Mesenchymal stem cell (in vitro differentiated cells and primary cell): ENCODE measurements at regions not wholly inside any gene's neighbourhood (a gene's known extent, or its start where the extent isn't known, plus 50 kb on each side); places are given as distances from the start of the nearest gene placed in this dataset.

Experiments used
- DNase-seq: peaks from one replicate; pipeline ENCODE4 v3.0.0-alpha.2; 2013
- H2AFZ ChIP-seq: one replicate; pipeline ENCODE4 v1.6.1; 2013; ENCODE audit warnings: low read depth, mild to moderate bottlenecking, control low read depth, inconsistent platforms, low read length, moderate library complexity
- H2AK5ac ChIP-seq: 2 replicates; pipeline ENCODE4 v1.6.1; 2013; ENCODE audit warnings: low read length, moderate library complexity, mild to moderate bottlenecking, inconsistent platforms; ENCODE audit not compliant: severe bottlenecking
- H2BK120ac ChIP-seq: one replicate; pipeline ENCODE4 v1.6.1; 2013; ENCODE audit warnings: low read depth, mild to moderate bottlenecking, inconsistent platforms, low read length, moderate library complexity
- H2BK12ac ChIP-seq, 2 experiments: one replicate each; pipeline ENCODE4 v1.6.1; 2013; ENCODE audit warnings: inconsistent platforms in 2 of 2, low read length in 2 of 2, mild to moderate bottlenecking in 2 of 2, moderate library complexity in 2 of 2, control low read depth in 1 of 2
- H2BK15ac ChIP-seq: one replicate; pipeline ENCODE4 v1.6.1; 2013; ENCODE audit warnings: mild to moderate bottlenecking, low read depth, inconsistent platforms; ENCODE audit not compliant: poor library complexity, severe bottlenecking
- H2BK5ac ChIP-seq: 2 replicates; pipeline ENCODE4 v1.6.1; 2013; ENCODE audit warnings: low read depth, mild to moderate bottlenecking, low read length, control low read depth, inconsistent platforms; ENCODE audit not compliant: poor library complexity, severe bottlenecking
- H3K14ac ChIP-seq, 2 experiments: one replicate each; pipeline ENCODE4 v1.6.1; 2013; ENCODE audit warnings: inconsistent platforms in 2 of 2, low read length in 2 of 2, control low read depth in 1 of 2, mild to moderate bottlenecking in 1 of 2, moderate library complexity in 1 of 2
- H3K18ac ChIP-seq, 2 experiments: one replicate each; pipeline ENCODE4 v1.6.1; 2013; ENCODE audit warnings: inconsistent platforms in 2 of 2, low read length in 2 of 2, control low read depth in 1 of 2, low read depth in 1 of 2, mild to moderate bottlenecking in 1 of 2
- H3K23ac ChIP-seq, 2 experiments: one replicate each; pipeline ENCODE4 v1.6.1; 2013; ENCODE audit warnings: inconsistent platforms in 2 of 2, low read length in 2 of 2, mild to moderate bottlenecking in 2 of 2, moderate library complexity in 2 of 2, control low read depth in 1 of 2
- H3K27ac ChIP-seq: 2 replicates; pipeline ENCODE4 v1.5.1; 2013; ENCODE audit warnings: mild to moderate bottlenecking, moderate library complexity, low read length, control low read depth, inconsistent platforms; ENCODE audit not compliant: poor library complexity, severe bottlenecking
- H3K27me3 ChIP-seq, 2 experiments: 2 replicates each; pipeline versions ENCODE4 v1.6.1 to v1.7.0; 2013; ENCODE audit warnings: low read length in 2 of 2, mild to moderate bottlenecking in 2 of 2, moderate library complexity in 2 of 2, control low read depth in 1 of 2, inconsistent platforms in 1 of 2; ENCODE audit not compliant: control insufficient read depth in 1 of 2, insufficient read depth in 1 of 2
- H3K36me3 ChIP-seq, 2 experiments: 2 replicates each; pipeline versions ENCODE4 v1.6.1 to v1.7.0; 2013; ENCODE audit warnings: low read length in 2 of 2, control low read depth in 1 of 2, inconsistent platforms in 1 of 2, low read depth in 1 of 2, mild to moderate bottlenecking in 1 of 2; ENCODE audit not compliant: insufficient read depth in 2 of 2, control insufficient read depth in 1 of 2
- H3K4ac ChIP-seq, 2 experiments: one replicate each; pipeline ENCODE4 v1.6.1; 2013; ENCODE audit warnings: inconsistent platforms in 2 of 2, low read length in 2 of 2, mild to moderate bottlenecking in 2 of 2, moderate library complexity in 2 of 2, control low read depth in 1 of 2, low read depth in 1 of 2
- H3K4me1 ChIP-seq: 2 replicates; pipeline ENCODE4 v1.6.1; 2013; ENCODE audit warnings: low read depth, low read length, control low read depth; ENCODE audit not compliant: control insufficient read depth, insufficient read depth
- H3K4me2 ChIP-seq: 2 replicates; pipeline ENCODE4 v1.6.1; 2013; ENCODE audit warnings: low read length, mild to moderate bottlenecking, inconsistent platforms; ENCODE audit not compliant: poor library complexity, severe bottlenecking
- H3K4me3 ChIP-seq, 2 experiments: 2 replicates each; pipeline versions ENCODE4 v1.5.1 to v1.7.0; 2013; ENCODE audit warnings: low read length in 2 of 2, mild to moderate bottlenecking in 2 of 2, control low read depth in 1 of 2, low read depth in 1 of 2; ENCODE audit not compliant: insufficient read depth in 1 of 2
- H3K79me1 ChIP-seq: replicated peaks from 2 replicates; pipeline ENCODE4 v1.6.1; 2013; ENCODE audit warnings: mild to moderate bottlenecking, control low read depth, low read length, inconsistent platforms; ENCODE audit not compliant: poor library complexity, severe bottlenecking
- H3K9ac ChIP-seq: 2 replicates; pipeline ENCODE4 v1.7.0; 2013; ENCODE audit warnings: mild to moderate bottlenecking, low read length, moderate library complexity
- H3K9me3 ChIP-seq: 2 replicates; pipeline ENCODE4 v1.7.0; 2013; ENCODE audit warnings: mild to moderate bottlenecking, low read length; ENCODE audit not compliant: control insufficient read depth
- H4K8ac ChIP-seq: one replicate; pipeline ENCODE4 v1.6.1; 2013; ENCODE audit warnings: inconsistent platforms, mild to moderate bottlenecking, low read length, moderate library complexity
- H4K91ac ChIP-seq: one replicate; pipeline ENCODE4 v1.6.1; 2013; ENCODE audit warnings: mild to moderate bottlenecking, low read length, inconsistent platforms
- WGBS: methylation state at CpG from one replicate; pipeline ENCODE4 v1.1.7; 2013; ENCODE audit warnings: mixed read lengths; 5-methylcytosine and 5-hydroxymethylcytosine counted together

GRCh38 chr5:144774197-144774596 is 603.5 kb downstream of the KCTD16 start:
- H3K9me3 ChIP-seq = peaks cover 1% of the 10 kb centered on the region
- H3K4me1 ChIP-seq = no peaks in the 10 kb centered on the region
- no peak overlapping the region for H2BK5ac ChIP-seq
- no peak overlapping the region for H3K18ac ChIP-seq
- no peaks in the 10 kb centered on the region for H3K27me3 ChIP-seq
- H4K8ac ChIP-seq = no peak overlapping the region
- no peak overlapping the region for H3K4ac ChIP-seq
- H3K4me2 ChIP-seq = no peak overlapping the region
- H2BK12ac ChIP-seq = no peak overlapping the region
- no CpG with 5 or more reads among the region's 1 CpG for WGBS
- no peak overlapping the region for H2BK15ac ChIP-seq
- H4K91ac ChIP-seq = no peak overlapping the region
- no peak for DNase-seq
- H2AK5ac ChIP-seq = no peak overlapping the region
- H2BK120ac ChIP-seq = no peak overlapping the region
- no peak overlapping the region for H3K23ac ChIP-seq
- H3K9ac ChIP-seq = no peak overlapping the region
- no peaks in the 10 kb centered on the region for H3K36me3 ChIP-seq
- H3K4me3 ChIP-seq = no peak overlapping the region
- no peak overlapping the region for H3K14ac ChIP-seq
- H3K27ac ChIP-seq = no peak overlapping the region
- H3K79me1 ChIP-seq = no peaks in the 10 kb centered on the region
- H2AFZ ChIP-seq = no peak overlapping the region

- H3K79me1 ChIP-seq = no peaks in the 10 kb centered on the region
- H2BK12ac ChIP-seq = no peak overlapping the region
- no peak overlapping the region for H2AFZ ChIP-seq
- H3K27ac ChIP-seq = no peak overlapping the region
- H2AK5ac ChIP-seq = no peak overlapping the region
- no peak overlapping the region for H3K18ac ChIP-seq
- H3K27me3 ChIP-seq = no peaks in the 10 kb centered on the region
- H3K14ac ChIP-seq = no peak overlapping the region
- no peak overlapping the region for H3K9ac ChIP-seq
- no peak overlapping the region for H3K4me2 ChIP-seq
- no peak for DNase-seq
- H3K4me1 ChIP-seq = no peaks in the 10 kb centered on the region
- WGBS = 84% methylated on average over 3 of the region's 4 CpGs
- H2BK120ac ChIP-seq = no peak overlapping the region
- H4K91ac ChIP-seq = no peak overlapping the region
- H3K4me3 ChIP-seq = no peak overlapping the region
- H3K9me3 ChIP-seq = peaks cover 2% of the 10 kb centered on the region
- no peak overlapping the region for H2BK15ac ChIP-seq
- H4K8ac ChIP-seq = no peak overlapping the region
- no peak overlapping the region for H2BK5ac ChIP-seq
- no peak overlapping the region for H3K23ac ChIP-seq
- no peaks in the 10 kb centered on the region for H3K36me3 ChIP-seq
- H3K4ac ChIP-seq = no peak overlapping the region
Observed at GRCh38 chr5:144773628-144774027, 603.0 kb downstream of the KCTD16 start.

GRCh38 chr5:144771802-144772201 is 601.1 kb downstream of the KCTD16 start:
- Histone ChIP-seq H3K9ac (no peak overlapping the region), H3K9me3 (peaks cover 2% of the 10 kb centered on the region), H3K18ac (no peak overlapping the region), H3K36me3 (no peaks in the 10 kb centered on the region), H2AFZ (no peak overlapping the region), H2BK5ac (no peak overlapping the region), H4K91ac (no peak overlapping the region), H3K4me2 (no peak overlapping the region), H3K27ac (no peak overlapping the region), H3K4me1 (no peaks in the 10 kb centered on the region), H3K79me1 (no peaks in the 10 kb centered on the region), H2AK5ac (no peak overlapping the region), H2BK120ac (no peak overlapping the region), H3K4ac (no peak overlapping the region), H3K4me3 (no peak overlapping the region), H3K23ac (no peak overlapping the region), H2BK12ac (no peak overlapping the region), H2BK15ac (no peak overlapping the region), H3K14ac (no peak overlapping the region), H3K27me3 (no peaks in the 10 kb centered on the region), H4K8ac (no peak overlapping the region)
- DNase-seq = no peak
- no CpG with 5 or more reads among the region's 2 CpGs for WGBS

GRCh38 chr5:144742361-144742760 is 571.7 kb downstream of the KCTD16 start:
- no peak overlapping the region for H3K4me3 ChIP-seq
- H3K14ac ChIP-seq = no peak overlapping the region
- H2BK120ac ChIP-seq = no peak overlapping the region
- no peak overlapping the region for H4K8ac ChIP-seq
- H3K23ac ChIP-seq = no peak overlapping the region
- H3K27me3 ChIP-seq = no peaks in the 10 kb centered on the region
- H3K79me1 ChIP-seq = no peaks in the 10 kb centered on the region
- H3K4ac ChIP-seq = no peak overlapping the region
- no peak overlapping the region for H2AFZ ChIP-seq
- no peak overlapping the region for H4K91ac ChIP-seq
- H3K4me1 ChIP-seq = no peaks in the 10 kb centered on the region
- no peak overlapping the region for H3K27ac ChIP-seq
- no peaks in the 10 kb centered on the region for H3K36me3 ChIP-seq
- H3K9me3 ChIP-seq = peaks cover 8% of the 10 kb centered on the region
- H3K18ac ChIP-seq = no peak overlapping the region
- no peak overlapping the region for H2BK15ac ChIP-seq
- no peak for DNase-seq
- H2AK5ac ChIP-seq = no peak overlapping the region
- no peak overlapping the region for H3K9ac ChIP-seq
- WGBS = 8% methylated on average over 1 of the region's 1 CpG
- H2BK12ac ChIP-seq = no peak overlapping the region
- H2BK5ac ChIP-seq = no peak overlapping the region
- H3K4me2 ChIP-seq = no peak overlapping the region
